Activated naive CD8-positive, alpha-beta T cell treated with anti-CD3 and anti-CD28 coated beads, Interleukin-2, amount 50 U/mL, for 16 hours (primary cell): ENCODE measurements at regions not wholly inside any gene's neighbourhood (a gene's known extent, or its start where the extent isn't known, plus 50 kb on each side); places are given as distances from the start of the nearest gene placed in this dataset.
"Not testable (repeated sequence)": the region's sequence is repeated elsewhere in the genome, so short reads cannot be mapped to it uniquely, and the experiment has no call there.

Source experiments
- DNase-seq: peaks from one replicate; pipeline ENCODE4 v3.0.0-alpha.2; 2020; ENCODE audit warnings: low read depth, low spot score

- DNase-seq = not testable (repeated sequence)
Observed at GRCh38 chr6:8846680-8847079, 411.3 kb upstream of the SLC35B3 start.

- no peak for DNase-seq
Observed at GRCh38 chr6:8845690-8846089, 410.3 kb upstream of the SLC35B3 start.

GRCh38 chr6:8844968-8845367 is 409.6 kb upstream of the SLC35B3 start:
- DNase-seq = no peak

GRCh38 chr6:8839626-8840025 is 404.3 kb upstream of the SLC35B3 start:
- no peak for DNase-seq

GRCh38 chr6:8837343-8837742 is 402.0 kb upstream of the SLC35B3 start:
- no peak for DNase-seq

GRCh38 chr6:8832695-8833094 is 397.4 kb upstream of the SLC35B3 start:
- not testable (repeated sequence) for DNase-seq

- no peak for DNase-seq
Observed at GRCh38 chr6:8831366-8832152, 396.2 kb upstream of the SLC35B3 start.

GRCh38 chr6:8830794-8831193 is 395.4 kb upstream of the SLC35B3 start:
- no peak for DNase-seq

GRCh38 chr6:8829796-8830195 is 394.5 kb upstream of the SLC35B3 start:
- no peak for DNase-seq

- DNase-seq = no peak
Observed at GRCh38 chr6:8829296-8829695, 394.0 kb upstream of the SLC35B3 start.

GRCh38 chr6:8828376-8828775 is 393.0 kb upstream of the SLC35B3 start:
- no peak for DNase-seq

GRCh38 chr6:8825726-8826125 is 390.4 kb upstream of the SLC35B3 start:
- DNase-seq = no peak

- DNase-seq = no peak
Observed at GRCh38 chr6:8821981-8822381, 386.6 kb upstream of the SLC35B3 start.

GRCh38 chr6:8820313-8820712 is 385.0 kb upstream of the SLC35B3 start:
- DNase-seq = no peak

GRCh38 chr6:8819446-8819845 is 384.1 kb upstream of the SLC35B3 start:
- no peak for DNase-seq

GRCh38 chr6:8814440-8815000 is 379.2 kb upstream of the SLC35B3 start:
- DNase-seq = no peak

- no peak for DNase-seq
Observed at GRCh38 chr6:8810325-8810724, 375.0 kb upstream of the SLC35B3 start.

GRCh38 chr6:8809662-8810061 is 374.3 kb upstream of the SLC35B3 start:
- DNase-seq = no peak

- no peak for DNase-seq
Observed at GRCh38 chr6:8803181-8803760, 367.9 kb upstream of the SLC35B3 start.

- DNase-seq = not testable (repeated sequence)
Observed at GRCh38 chr6:8802397-8802796, 367.1 kb upstream of the SLC35B3 start.

GRCh38 chr6:8794420-8794819 is 359.1 kb upstream of the SLC35B3 start:
- DNase-seq = no peak

GRCh38 chr6:8789878-8790277 is 354.5 kb upstream of the SLC35B3 start:
- DNase-seq = no peak

- DNase-seq = no peak
Observed at GRCh38 chr6:8785223-8785622, 349.9 kb upstream of the SLC35B3 start.
